Vagina (tissue), 2 donors: ENCODE measurements at regions not wholly inside any gene's neighbourhood (a gene's known extent, or its start where the extent isn't known, plus 50 kb on each side); places are given as distances from the start of the nearest gene placed in this dataset.

ENCODE experiments used
- POLR2A ChIP-seq, 2 donors: fragments of 450-650 bp; IDR thresholded peaks; one replicate each; pipeline ENCODE4 v1.6.1; 2017; ENCODE audit warnings: antibody characterized with exemption in 2 of 2, mild to moderate bottlenecking in 2 of 2, moderate library complexity in 2 of 2
- POLR2AphosphoS5 ChIP-seq, 2 donors: sonication (generic); formaldehyde crosslinking; IDR thresholded peaks; one replicate each; pipeline ENCODE4 v1.9.0; 2017; ENCODE audit warnings: antibody characterized with exemption in 2 of 2, mild to moderate bottlenecking in 2 of 2, low read depth in 1 of 2; ENCODE audit not compliant: insufficient read depth in 1 of 2
- TF ChIP-seq, protein P1 (sequence below), 3 experiments: fragments of 450-650 bp in 2 of 3; fragments of 200-600 bp in 1 of 3; sonication (generic) in 1 of 3; IDR thresholded peaks; one replicate each; pipeline ENCODE4 v1.5.1; 2017 to 2019; ENCODE audit warnings: antibody characterized with exemption in 3 of 3, mild to moderate bottlenecking in 2 of 3, moderate library complexity in 2 of 3

- TF ChIP-seq, protein P1, sequence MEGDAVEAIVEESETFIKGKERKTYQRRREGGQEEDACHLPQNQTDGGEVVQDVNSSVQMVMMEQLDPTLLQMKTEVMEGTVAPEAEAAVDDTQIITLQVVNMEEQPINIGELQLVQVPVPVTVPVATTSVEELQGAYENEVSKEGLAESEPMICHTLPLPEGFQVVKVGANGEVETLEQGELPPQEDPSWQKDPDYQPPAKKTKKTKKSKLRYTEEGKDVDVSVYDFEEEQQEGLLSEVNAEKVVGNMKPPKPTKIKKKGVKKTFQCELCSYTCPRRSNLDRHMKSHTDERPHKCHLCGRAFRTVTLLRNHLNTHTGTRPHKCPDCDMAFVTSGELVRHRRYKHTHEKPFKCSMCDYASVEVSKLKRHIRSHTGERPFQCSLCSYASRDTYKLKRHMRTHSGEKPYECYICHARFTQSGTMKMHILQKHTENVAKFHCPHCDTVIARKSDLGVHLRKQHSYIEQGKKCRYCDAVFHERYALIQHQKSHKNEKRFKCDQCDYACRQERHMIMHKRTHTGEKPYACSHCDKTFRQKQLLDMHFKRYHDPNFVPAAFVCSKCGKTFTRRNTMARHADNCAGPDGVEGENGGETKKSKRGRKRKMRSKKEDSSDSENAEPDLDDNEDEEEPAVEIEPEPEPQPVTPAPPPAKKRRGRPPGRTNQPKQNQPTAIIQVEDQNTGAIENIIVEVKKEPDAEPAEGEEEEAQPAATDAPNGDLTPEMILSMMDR (IDR thresholded peaks at IDR 0.05), result no peak
- no peak for TF ChIP-seq POLR2A (IDR thresholded peaks at IDR 0.05)
- TF ChIP-seq POLR2AphosphoS5 (IDR thresholded peaks at IDR 0.05; ENCODE audit: insufficient read depth in 1 of 2, low read depth in 1 of 2), result no peak
Observed at GRCh38 chr4:177047851-177048174, 255.1 kb upstream of the VEGFC start.
